ENCODE measurements at regions not wholly inside any gene's neighbourhood (a gene's known extent, or its start where the extent isn't known, plus 50 kb on each side); places are given as distances from the start of the nearest gene placed in this dataset.

- H3K4me3 ChIP-seq = no peak overlapping the region
- peaks cover 16% of the 10 kb centered on the region for H3K4me1 ChIP-seq (ENCODE audit: insufficient read depth)
- Mint-ChIP-seq H3K27me3 (ENCODE audit: insufficient read depth, low read depth, poor library complexity) (peaks cover 14% of the 10 kb centered on the region), H3K27ac (no peak overlapping the region), H3K9me3 (no peaks in the 10 kb centered on the region), H3K36me3 (ENCODE audit: low read depth) (no peaks in the 10 kb centered on the region; the same call in 2 of the 3 replicates), H3K4me1 (peaks cover 48% of the 10 kb centered on the region), H3K4me3 (no peak overlapping the region)
- no peaks in the 10 kb centered on the region for H3K9me2 ChIP-seq (ENCODE audit: insufficient read depth)
- TF ChIP-seq ZNF331 (CRISPR knock-in tag; IDR thresholded peaks at IDR 0.05; ENCODE audit: low read depth) (no peak), ZNF462 (CRISPR knock-in tag; IDR thresholded peaks at IDR 0.05) (no peak), NANOG (IDR thresholded peaks at IDR 0.05; ENCODE audit: borderline replicate concordance) (no peak), EZH2phosphoT487 (IDR thresholded peaks at IDR 0.05; ENCODE audit: unreplicated experiment) (no peak), STAT1 (IDR thresholded peaks at IDR 0.05; ENCODE audit: unreplicated experiment) (no peak), JUNB (IDR thresholded peaks at IDR 0.05; ENCODE audit: unreplicated experiment) (no peak), EZH2 (IDR thresholded peaks at IDR 0.05; ENCODE audit: low read depth, unreplicated experiment) (no peak), ZNF114 (CRISPR knock-in tag; IDR thresholded peaks at IDR 0.05) (no peak), CREB1 (CRISPR knock-in tag; IDR thresholded peaks at IDR 0.05; ENCODE audit: low read depth) (no peak), ETS1 (IDR thresholded peaks at IDR 0.05) (no peak), POLR2AphosphoS5 (IDR thresholded peaks at IDR 0.05; ENCODE audit: low read depth) (no peak), CTCF (conservative IDR thresholded peaks at IDR 0.05; ENCODE audit: low read depth in 2 of 2) (no peak), REST (IDR thresholded peaks at IDR 0.05; ENCODE audit: unreplicated experiment) (no peak)
- 0 out of 2 replicates have a peak overlapping the region, but pooled peaks have one; percentile 0 for H3K4me2 ChIP-seq
- no peak for DNase-seq (ENCODE audit: low spot score)
- H3K27ac ChIP-seq (ENCODE audit: low read depth) = no peak overlapping the region
- no peaks in the 10 kb centered on the region for H3F3A ChIP-seq (replicated peaks; ENCODE audit: low read depth)
- H2AFZ ChIP-seq = no peak overlapping the region
- H3K36me3 ChIP-seq (ENCODE audit: insufficient read depth) = no peaks in the 10 kb centered on the region
- H3K79me2 ChIP-seq (replicated peaks; ENCODE audit: insufficient read depth) = no peaks in the 10 kb centered on the region; the same call in 1 of the 2 replicates
- H4K20me1 ChIP-seq (replicated peaks; ENCODE audit: insufficient read depth) = peaks cover 21% of the 10 kb centered on the region
- H3K27me3 ChIP-seq (ENCODE audit: insufficient read depth) = no peaks in the 10 kb centered on the region
- ATAC-seq = no peak
Observed at GRCh38 chr11:70871881-70872280, 380.5 kb downstream of the SHANK2 start.

Data from GM23338 (cell line).